Uterus (tissue), 2 donors: ENCODE measurements at regions not wholly inside any gene's neighbourhood (a gene's known extent, or its start where the extent isn't known, plus 50 kb on each side); places are given as distances from the start of the nearest gene placed in this dataset.

Experiments used
- CTCF ChIP-seq, 4 experiments: fragments of 200-600 bp in 2 of 4; fragments of 450-650 bp in 2 of 4; sonication (generic) in 2 of 4; IDR thresholded peaks; one replicate each; pipeline ENCODE4 v1.5.1; 2016 to 2019; ENCODE audit warnings: antibody characterized with exemption in 4 of 4, mild to moderate bottlenecking in 2 of 4, moderate library complexity in 1 of 4
- POLR2A ChIP-seq, 2 donors: fragments of 450-650 bp; IDR thresholded peaks; one replicate each; pipeline ENCODE4 v1.6.1; 2016; ENCODE audit warnings: antibody characterized with exemption in 2 of 2, mild to moderate bottlenecking in 1 of 2, moderate library complexity in 1 of 2

- TF ChIP-seq CTCF (IDR thresholded peaks at IDR 0.05) (no peak), POLR2A (IDR thresholded peaks at IDR 0.05) (no peak)
Measured at GRCh38 chr1:34479731-34480130, 275.1 kb upstream of the GJB5 start.
